Activated B cell treated with CpG ODN at 0.5 μM for 24 hours (primary cell): ENCODE measurements at regions not wholly inside any gene's neighbourhood (a gene's known extent, or its start where the extent isn't known, plus 50 kb on each side); places are given as distances from the start of the nearest gene placed in this dataset.

ENCODE experiments used
- ATAC-seq: fragments of 200-7000 bp; cut with Tn5 transposase; one replicate; pipeline ENCODE4 v1.10.0; 2021; ENCODE audit warnings: low read depth, mild to moderate bottlenecking, moderate library complexity
- CTCF ChIA-PET: fragments of 350-600 bp; sonication (Branson Sonifier 250); formaldehyde crosslinking; loops from one replicate; lab custom pipeline; 2021; ENCODE audit warnings: antibody characterized with exemption; lab: Charles Lee
- POLR2A ChIA-PET: fragments of 350-600 bp; sonication (Branson Sonifier 250); formaldehyde crosslinking; loops from one replicate; lab custom pipeline; 2021; ENCODE audit warnings: antibody characterized with exemption; lab: Charles Lee
- DNase-seq: peaks from one replicate; pipeline ENCODE4 v3.0.0; 2022
- H3K27ac Mint-ChIP-seq: one replicate; pipeline ENCODE4 v1.8.0; 2020; ENCODE audit warnings: mixed read lengths
- H3K27me3 Mint-ChIP-seq: one replicate; pipeline ENCODE4 v1.8.0; 2021; ENCODE audit warnings: mixed read lengths
- H3K36me3 Mint-ChIP-seq: one replicate; pipeline ENCODE4 v1.8.0; 2021; ENCODE audit warnings: low read depth, mixed read lengths
- H3K4me1 Mint-ChIP-seq: one replicate; pipeline ENCODE4 v1.8.0; 2021; ENCODE audit warnings: mixed read lengths
- H3K4me3 Mint-ChIP-seq: one replicate; pipeline ENCODE4 v1.8.0; 2020; ENCODE audit warnings: mild to moderate bottlenecking, mixed read lengths
- H3K9me3 Mint-ChIP-seq: one replicate; pipeline ENCODE4 v1.8.0; 2020; ENCODE audit warnings: mixed read lengths
- CTCF ChIP-seq: fragments of 200-600 bp; IDR thresholded peaks from one replicate; pipeline ENCODE4 v1.8.0; 2022; ENCODE audit warnings: antibody characterized with exemption, mild to moderate bottlenecking
- intact Hi-C: fragments of 100-400 bp; cut with micrococcal nuclease; formaldehyde crosslinking; loops from one replicate; pipeline ENCODE4 v1.15.1; 2024

- no peaks in the 10 kb centered on the region for H3K36me3 Mint-ChIP-seq
- H3K9me3 Mint-ChIP-seq = no peaks in the 10 kb centered on the region
- H3K27ac Mint-ChIP-seq = no peak overlapping the region
- intact Hi-C loops = loop anchor here (1.0 to 10.0 kb wide), 7 partner anchors 81 to 668 kb away; partner anchors contain the start of gene MCCC1
- peaks cover 5% of the 10 kb centered on the region for H3K4me1 Mint-ChIP-seq
- peak; percentile 58 for ATAC-seq
- peaks cover 5% of the 10 kb centered on the region for H3K27me3 Mint-ChIP-seq
- no peak for DNase-seq
- TF ChIP-seq CTCF = no peak
- ChIA-PET CTCF (interaction anchor here (0.6 to 5.6 kb wide), 30 partner anchors 10 to 670 kb away, joined by 3 to 95 read pairs (median 4); partner anchors contain the start of gene ATP11B), POLR2A (interaction anchor here (0.5 to 0.6 kb wide), 2 partner anchors 79 to 927 kb away, joined by 3 to 6 read pairs; partner anchors contain the start of gene ATP11B)
- H3K4me3 Mint-ChIP-seq = no peak overlapping the region
Measured at GRCh38 chr3:182713743-182714517, 79.4 kb upstream of the ATP11B start.

DNA sequence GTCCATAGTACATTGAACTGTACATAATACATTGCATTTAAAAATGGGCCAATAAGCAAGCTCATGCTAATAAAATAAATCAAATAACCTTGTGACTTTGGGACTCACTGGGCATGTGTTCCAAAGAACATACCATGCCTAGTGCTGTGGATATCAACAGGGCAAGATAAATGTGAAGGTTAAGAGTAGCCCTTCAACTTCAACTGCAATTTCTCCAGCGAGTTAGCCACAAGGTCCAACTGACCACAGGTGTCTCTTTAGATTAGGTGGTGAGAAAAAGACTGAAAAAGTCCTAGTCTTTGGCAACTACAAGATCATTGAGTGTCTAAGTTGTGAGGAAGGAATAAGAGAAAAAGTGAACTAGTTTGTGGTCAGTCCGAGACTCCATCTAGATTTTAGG, 78.3 kb upstream of the ATP11B start:
- ChIA-PET POLR2A (no interaction called here), CTCF (interaction anchor here (0.6 to 5.6 kb wide), 12 partner anchors 14 to 669 kb away, joined by 3 to 95 read pairs (median 5); partner anchors contain the start of gene ATP11B)
- no peak for TF ChIP-seq CTCF
- no peak for DNase-seq
- H3K27me3 Mint-ChIP-seq = peaks cover 5% of the 10 kb centered on the region
- peaks cover 5% of the 10 kb centered on the region for H3K4me1 Mint-ChIP-seq
- intact Hi-C loops = loop anchor here (2.0 to 10.0 kb wide), 5 partner anchors 80 to 410 kb away; partner anchors contain the start of gene MCCC1
- no peak overlapping the region for H3K27ac Mint-ChIP-seq
- H3K9me3 Mint-ChIP-seq = no peaks in the 10 kb centered on the region
- H3K36me3 Mint-ChIP-seq = no peaks in the 10 kb centered on the region
- no peak for ATAC-seq
- H3K4me3 Mint-ChIP-seq = no peak overlapping the region

GRCh38 chr3:182716114-182716688, 77.1 kb upstream of the ATP11B start:
- Mint-ChIP-seq H3K9me3 (no peaks in the 10 kb centered on the region), H3K27ac (no peak overlapping the region), H3K27me3 (no peaks in the 10 kb centered on the region), H3K36me3 (no peaks in the 10 kb centered on the region), H3K4me3 (no peak overlapping the region), H3K4me1 (peaks cover 5% of the 10 kb centered on the region)
- no peak for DNase-seq
- ATAC-seq = no peak
- intact Hi-C loops = loop anchor here (10.0 kb wide), 4 partner anchors 189 to 409 kb away; partner anchors contain the start of gene MCCC1
- ChIA-PET POLR2A (interaction anchor here (1.3 kb wide), 1 partner anchor 77 kb away, joined by 7 read pairs; the partner anchor contains the start of gene ATP11B), CTCF (interaction anchor here (1.0 to 5.6 kb wide), 5 partner anchors 12 to 407 kb away, joined by 4 to 95 read pairs (median 19); partner anchors contain the start of gene ATP11B)
- TF ChIP-seq CTCF = no peak

DNA sequence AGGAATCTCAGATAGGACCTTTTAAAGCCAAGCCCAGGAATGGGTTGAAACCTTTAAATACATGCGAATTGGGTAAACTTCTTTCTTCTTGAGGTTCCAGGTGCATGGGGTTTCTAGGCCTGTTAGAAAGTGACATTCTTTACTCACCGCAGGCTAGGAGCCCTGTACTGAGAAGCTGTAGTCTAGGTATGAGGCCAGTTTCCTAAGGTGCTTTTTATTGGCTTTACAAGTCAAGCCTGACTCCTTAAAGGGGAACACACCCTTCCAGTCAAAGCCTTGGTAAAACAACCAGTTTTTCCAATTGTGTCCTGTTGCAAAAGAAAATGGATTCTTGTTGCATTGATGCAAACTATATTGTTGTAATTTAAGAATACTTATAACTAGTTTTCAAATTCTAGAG, 76.1 kb upstream of the ATP11B start:
- ChIA-PET CTCF (interaction anchor here (1.1 to 5.6 kb wide), 3 partner anchors 77 to 406 kb away, joined by 4 to 95 read pairs (median 25); partner anchors contain the start of gene ATP11B), POLR2A (interaction anchor here (1.3 kb wide), 1 partner anchor 76 kb away, joined by 7 read pairs; the partner anchor contains the start of gene ATP11B)
- no peaks in the 10 kb centered on the region for H3K9me3 Mint-ChIP-seq
- ATAC-seq (no peak), DNase-seq (no peak)
- no peaks in the 10 kb centered on the region for H3K27me3 Mint-ChIP-seq
- H3K36me3 Mint-ChIP-seq = no peaks in the 10 kb centered on the region
- intact Hi-C loops = loop anchor here (10.0 kb wide), 4 partner anchors 188 to 408 kb away; partner anchors contain the start of gene MCCC1
- TF ChIP-seq CTCF = no peak
- H3K4me3 Mint-ChIP-seq = no peak overlapping the region
- peaks cover 5% of the 10 kb centered on the region for H3K4me1 Mint-ChIP-seq
- H3K27ac Mint-ChIP-seq = no peak overlapping the region
